GM21786 (cell line): ENCODE measurements at regions not wholly inside any gene's neighbourhood (a gene's known extent, or its start where the extent isn't known, plus 50 kb on each side); places are given as distances from the start of the nearest gene placed in this dataset.
"Not testable (repeated sequence)": the region's sequence is repeated elsewhere in the genome, so short reads cannot be mapped to it uniquely, and the experiment has no call there.

Experiments used
- ATAC-seq: cut with Tn5 transposase; IDR thresholded peaks from one replicate; pipeline ENCODE4 v1.9.1; 2021; ENCODE audit not compliant: unreplicated experiment

- no peak for ATAC-seq
Measured at GRCh38 chr1:88320291-88320690, 363.8 kb upstream of the PKN2 start.

- no peak for ATAC-seq
Measured at GRCh38 chr1:88321706-88322105, 362.4 kb upstream of the PKN2 start.

GRCh38 chr1:88324899-88325298 lies 359.2 kb upstream of the PKN2 start:
- ATAC-seq: no peak

GRCh38 chr1:88327391-88328267 lies 356.4 kb upstream of the PKN2 start:
- peak; percentile 56 for ATAC-seq

- no peak for ATAC-seq
Measured at GRCh38 chr1:88330201-88330600, 353.9 kb upstream of the PKN2 start.

- ATAC-seq: no peak
Measured at GRCh38 chr1:88333086-88333695, 350.9 kb upstream of the PKN2 start.

- ATAC-seq: no peak
Measured at GRCh38 chr1:88341447-88341846, 342.6 kb upstream of the PKN2 start.

GRCh38 chr1:88342081-88342480 lies 342.0 kb upstream of the PKN2 start:
- ATAC-seq: not testable (repeated sequence)

- no peak for ATAC-seq
Measured at GRCh38 chr1:88350648-88351047, 333.4 kb upstream of the PKN2 start.

- no peak for ATAC-seq
Measured at GRCh38 chr1:88351960-88352359, 332.1 kb upstream of the PKN2 start.

- ATAC-seq: no peak
Measured at GRCh38 chr1:88354256-88354655, 329.8 kb upstream of the PKN2 start.

- ATAC-seq: no peak
Measured at GRCh38 chr1:88357729-88358128, 326.3 kb upstream of the PKN2 start.

- ATAC-seq: no peak
Measured at GRCh38 chr1:88371436-88372023, 312.5 kb upstream of the PKN2 start.

GRCh38 chr1:88375977-88376376 lies 308.1 kb upstream of the PKN2 start:
- no peak for ATAC-seq

GRCh38 chr1:88376421-88376820 lies 307.7 kb upstream of the PKN2 start:
- no peak for ATAC-seq

- no peak for ATAC-seq
Measured at GRCh38 chr1:88378560-88378959, 305.5 kb upstream of the PKN2 start.

- ATAC-seq: no peak
Measured at GRCh38 chr1:88394958-88395357, 289.1 kb upstream of the PKN2 start.

GRCh38 chr1:88398338-88398737 lies 285.7 kb upstream of the PKN2 start:
- ATAC-seq: no peak

GRCh38 chr1:88399690-88400089 lies 284.4 kb upstream of the PKN2 start:
- ATAC-seq: peak; percentile 60

- peak; percentile 91 for ATAC-seq
Measured at GRCh38 chr1:88401313-88401712, 282.8 kb upstream of the PKN2 start.

GRCh38 chr1:88404582-88404981 lies 279.5 kb upstream of the PKN2 start:
- no peak for ATAC-seq

- ATAC-seq: no peak
Measured at GRCh38 chr1:88407248-88407647, 276.8 kb upstream of the PKN2 start.
